Dermis microvascular lymphatic vessel endothelial cell (primary cell): ENCODE measurements at regions not wholly inside any gene's neighbourhood (a gene's known extent, or its start where the extent isn't known, plus 50 kb on each side); places are given as distances from the start of the nearest gene placed in this dataset.
"Not testable (repeated sequence)": the region's sequence is repeated elsewhere in the genome, so short reads cannot be mapped to it uniquely, and the experiment has no call there.

Experiments
- DNase-seq, 2 donors: peaks; one replicate each; pipeline versions ENCODE4 v3.0.0 to v3.0.0-alpha.2; 2010; ENCODE audit warnings: low read depth in 2 of 2

GRCh38 chr5:176747670-176748072 lies 62.7 kb upstream of the UNC5A start:
- no peak for DNase-seq

GRCh38 chr5:176748073-176748966 lies 62.0 kb upstream of the UNC5A start:
- DNase-seq, result no peak

- no peak for DNase-seq
Measured at GRCh38 chr5:176748967-176749935, 61.1 kb upstream of the UNC5A start.

GRCh38 chr5:176750144-176750543 lies 60.2 kb upstream of the UNC5A start:
- no peak for DNase-seq

- no peak for DNase-seq
Measured at GRCh38 chr5:176754376-176754973, 55.9 kb upstream of the UNC5A start.

GRCh38 chr5:176755593-176755992 lies 54.8 kb upstream of the UNC5A start:
- not testable (repeated sequence) for DNase-seq

- DNase-seq, result not testable (repeated sequence)
Measured at GRCh38 chr5:176757569-176757968, 52.8 kb upstream of the UNC5A start.
